K562 (cell line): ENCODE measurements at regions not wholly inside any gene's neighbourhood (a gene's known extent, or its start where the extent isn't known, plus 50 kb on each side); places are given as distances from the start of the nearest gene placed in this dataset.
A peak's percentile ranks its signal among the peaks of the same experiment; 100 is the strongest.

Experiments used
- DPF2 ChIP-seq: fragments of 450-650 bp; IDR thresholded peaks from 2 replicates; pipeline ENCODE4 v1.6.1; 2016
- EWSR1 ChIP-seq: fragments of 450-650 bp; IDR thresholded peaks from 2 replicates; pipeline ENCODE4 v1.6.1; 2018; ENCODE audit warnings: borderline replicate concordance, mild to moderate bottlenecking, low read depth, moderate library complexity; ENCODE audit not compliant: partially characterized antibody
- FOXO4 ChIP-seq: fragments of 450-650 bp; formaldehyde crosslinking; IDR thresholded peaks from 2 replicates; pipeline ENCODE4 v1.4.0; 2020; ENCODE audit warnings: mild to moderate bottlenecking, moderate library complexity
- MEIS2 ChIP-seq: fragments of 450-650 bp; IDR thresholded peaks from 2 replicates; pipeline ENCODE4 v1.6.1; 2014; ENCODE audit warnings: mild to moderate bottlenecking; ENCODE audit not compliant: partially characterized antibody
- NR2F6 ChIP-seq: fragments of 450-650 bp; formaldehyde crosslinking; IDR thresholded peaks from 2 replicates; pipeline ENCODE4 v1.4.0; 2020; ENCODE audit warnings: mild to moderate bottlenecking
- PPARD ChIP-seq: fragments of 250-450 bp; sonication (Bioruptor Pico); IDR thresholded peaks from 2 replicates; pipeline ENCODE4 v1.8.0; 2022; ENCODE audit warnings: inconsistent platforms, mild to moderate bottlenecking, moderate library complexity
- PTBP1 ChIP-seq: fragments of 200-400 bp; formaldehyde crosslinking; IDR thresholded peaks from 2 replicates; pipeline ENCODE4 v1.6.1; 2017; ENCODE audit warnings: low read depth, low read length
- RAD51 ChIP-seq: fragments of 450-650 bp; IDR thresholded peaks from 2 replicates; pipeline ENCODE4 v1.7.1; 2016; ENCODE audit warnings: low read depth, mild to moderate bottlenecking, borderline replicate concordance
- SAP30 ChIP-seq: fragments of 200-600 bp; sonication (generic); IDR thresholded peaks from 2 replicates; pipeline ENCODE4 v1.6.1; 2012; ENCODE audit warnings: borderline replicate concordance, low read depth, mild to moderate bottlenecking, moderate library complexity, low read length, control low read depth, inconsistent platforms; ENCODE audit not compliant: insufficient read depth, poor library complexity, severe bottlenecking
- TARDBP ChIP-seq: fragments of 450-650 bp; IDR thresholded peaks from 2 replicates; pipeline ENCODE4 v1.6.1; 2016
- TEAD4 ChIP-seq, 2 experiments: sonication (generic) in 1 of 2; formaldehyde crosslinking in 1 of 2; IDR thresholded peaks; 2 replicates each; pipeline versions ENCODE4 v1.6.1 to v1.8.0; 2012 to 2022; ENCODE audit warnings: borderline replicate concordance in 1 of 2, inconsistent platforms in 1 of 2, low read length in 1 of 2, mild to moderate bottlenecking in 1 of 2, missing genetic modification reagents in 1 of 2
- ZFP30 ChIP-seq: fragments of 250-450 bp; sonication (Bioruptor Pico); IDR thresholded peaks from 2 replicates; pipeline ENCODE4 v1.8.0; 2022; ENCODE audit warnings: moderate library complexity, mild to moderate bottlenecking, inconsistent platforms, borderline replicate concordance
- ZNF431 ChIP-seq: sonication (generic); formaldehyde crosslinking; IDR thresholded peaks from 2 replicates; pipeline ENCODE4 v1.8.0; 2022; ENCODE audit warnings: mild to moderate bottlenecking, missing genetic modification reagents
- ZNF76 ChIP-seq: fragments of 250-450 bp; sonication (Bioruptor Pico); IDR thresholded peaks from 2 replicates; pipeline ENCODE4 v1.4.0; 2020; ENCODE audit warnings: mild to moderate bottlenecking, moderate library complexity, borderline replicate concordance
- TF ChIP-seq, protein P1 (sequence below): fragments of 450-650 bp; IDR thresholded peaks from 2 replicates; pipeline ENCODE4 v1.6.1; 2016; ENCODE audit warnings: mild to moderate bottlenecking, moderate library complexity

- TF ChIP-seq NR2F6 (CRISPR knock-in tag) (no peak), TEAD4 (IDR thresholded peaks at IDR 0.05; ENCODE audit: low read length) (peak; percentile 47), TEAD4 (CRISPR knock-in tag; IDR thresholded peaks at IDR 0.05; ENCODE audit: borderline replicate concordance) (no peak), ZNF431 (CRISPR knock-in tag) (no peak), PPARD (CRISPR knock-in tag) (no peak), MEIS2 (peak; percentile 95), ZFP30 (no peak), PTBP1 (no peak), RAD51 (no peak), TARDBP (no peak), SAP30 (no peak), ZNF76 (CRISPR knock-in tag) (no peak), DPF2 (peak; percentile 91), EWSR1 (no peak), FOXO4 (CRISPR knock-in tag) (no peak)
- TF ChIP-seq, protein P1, sequence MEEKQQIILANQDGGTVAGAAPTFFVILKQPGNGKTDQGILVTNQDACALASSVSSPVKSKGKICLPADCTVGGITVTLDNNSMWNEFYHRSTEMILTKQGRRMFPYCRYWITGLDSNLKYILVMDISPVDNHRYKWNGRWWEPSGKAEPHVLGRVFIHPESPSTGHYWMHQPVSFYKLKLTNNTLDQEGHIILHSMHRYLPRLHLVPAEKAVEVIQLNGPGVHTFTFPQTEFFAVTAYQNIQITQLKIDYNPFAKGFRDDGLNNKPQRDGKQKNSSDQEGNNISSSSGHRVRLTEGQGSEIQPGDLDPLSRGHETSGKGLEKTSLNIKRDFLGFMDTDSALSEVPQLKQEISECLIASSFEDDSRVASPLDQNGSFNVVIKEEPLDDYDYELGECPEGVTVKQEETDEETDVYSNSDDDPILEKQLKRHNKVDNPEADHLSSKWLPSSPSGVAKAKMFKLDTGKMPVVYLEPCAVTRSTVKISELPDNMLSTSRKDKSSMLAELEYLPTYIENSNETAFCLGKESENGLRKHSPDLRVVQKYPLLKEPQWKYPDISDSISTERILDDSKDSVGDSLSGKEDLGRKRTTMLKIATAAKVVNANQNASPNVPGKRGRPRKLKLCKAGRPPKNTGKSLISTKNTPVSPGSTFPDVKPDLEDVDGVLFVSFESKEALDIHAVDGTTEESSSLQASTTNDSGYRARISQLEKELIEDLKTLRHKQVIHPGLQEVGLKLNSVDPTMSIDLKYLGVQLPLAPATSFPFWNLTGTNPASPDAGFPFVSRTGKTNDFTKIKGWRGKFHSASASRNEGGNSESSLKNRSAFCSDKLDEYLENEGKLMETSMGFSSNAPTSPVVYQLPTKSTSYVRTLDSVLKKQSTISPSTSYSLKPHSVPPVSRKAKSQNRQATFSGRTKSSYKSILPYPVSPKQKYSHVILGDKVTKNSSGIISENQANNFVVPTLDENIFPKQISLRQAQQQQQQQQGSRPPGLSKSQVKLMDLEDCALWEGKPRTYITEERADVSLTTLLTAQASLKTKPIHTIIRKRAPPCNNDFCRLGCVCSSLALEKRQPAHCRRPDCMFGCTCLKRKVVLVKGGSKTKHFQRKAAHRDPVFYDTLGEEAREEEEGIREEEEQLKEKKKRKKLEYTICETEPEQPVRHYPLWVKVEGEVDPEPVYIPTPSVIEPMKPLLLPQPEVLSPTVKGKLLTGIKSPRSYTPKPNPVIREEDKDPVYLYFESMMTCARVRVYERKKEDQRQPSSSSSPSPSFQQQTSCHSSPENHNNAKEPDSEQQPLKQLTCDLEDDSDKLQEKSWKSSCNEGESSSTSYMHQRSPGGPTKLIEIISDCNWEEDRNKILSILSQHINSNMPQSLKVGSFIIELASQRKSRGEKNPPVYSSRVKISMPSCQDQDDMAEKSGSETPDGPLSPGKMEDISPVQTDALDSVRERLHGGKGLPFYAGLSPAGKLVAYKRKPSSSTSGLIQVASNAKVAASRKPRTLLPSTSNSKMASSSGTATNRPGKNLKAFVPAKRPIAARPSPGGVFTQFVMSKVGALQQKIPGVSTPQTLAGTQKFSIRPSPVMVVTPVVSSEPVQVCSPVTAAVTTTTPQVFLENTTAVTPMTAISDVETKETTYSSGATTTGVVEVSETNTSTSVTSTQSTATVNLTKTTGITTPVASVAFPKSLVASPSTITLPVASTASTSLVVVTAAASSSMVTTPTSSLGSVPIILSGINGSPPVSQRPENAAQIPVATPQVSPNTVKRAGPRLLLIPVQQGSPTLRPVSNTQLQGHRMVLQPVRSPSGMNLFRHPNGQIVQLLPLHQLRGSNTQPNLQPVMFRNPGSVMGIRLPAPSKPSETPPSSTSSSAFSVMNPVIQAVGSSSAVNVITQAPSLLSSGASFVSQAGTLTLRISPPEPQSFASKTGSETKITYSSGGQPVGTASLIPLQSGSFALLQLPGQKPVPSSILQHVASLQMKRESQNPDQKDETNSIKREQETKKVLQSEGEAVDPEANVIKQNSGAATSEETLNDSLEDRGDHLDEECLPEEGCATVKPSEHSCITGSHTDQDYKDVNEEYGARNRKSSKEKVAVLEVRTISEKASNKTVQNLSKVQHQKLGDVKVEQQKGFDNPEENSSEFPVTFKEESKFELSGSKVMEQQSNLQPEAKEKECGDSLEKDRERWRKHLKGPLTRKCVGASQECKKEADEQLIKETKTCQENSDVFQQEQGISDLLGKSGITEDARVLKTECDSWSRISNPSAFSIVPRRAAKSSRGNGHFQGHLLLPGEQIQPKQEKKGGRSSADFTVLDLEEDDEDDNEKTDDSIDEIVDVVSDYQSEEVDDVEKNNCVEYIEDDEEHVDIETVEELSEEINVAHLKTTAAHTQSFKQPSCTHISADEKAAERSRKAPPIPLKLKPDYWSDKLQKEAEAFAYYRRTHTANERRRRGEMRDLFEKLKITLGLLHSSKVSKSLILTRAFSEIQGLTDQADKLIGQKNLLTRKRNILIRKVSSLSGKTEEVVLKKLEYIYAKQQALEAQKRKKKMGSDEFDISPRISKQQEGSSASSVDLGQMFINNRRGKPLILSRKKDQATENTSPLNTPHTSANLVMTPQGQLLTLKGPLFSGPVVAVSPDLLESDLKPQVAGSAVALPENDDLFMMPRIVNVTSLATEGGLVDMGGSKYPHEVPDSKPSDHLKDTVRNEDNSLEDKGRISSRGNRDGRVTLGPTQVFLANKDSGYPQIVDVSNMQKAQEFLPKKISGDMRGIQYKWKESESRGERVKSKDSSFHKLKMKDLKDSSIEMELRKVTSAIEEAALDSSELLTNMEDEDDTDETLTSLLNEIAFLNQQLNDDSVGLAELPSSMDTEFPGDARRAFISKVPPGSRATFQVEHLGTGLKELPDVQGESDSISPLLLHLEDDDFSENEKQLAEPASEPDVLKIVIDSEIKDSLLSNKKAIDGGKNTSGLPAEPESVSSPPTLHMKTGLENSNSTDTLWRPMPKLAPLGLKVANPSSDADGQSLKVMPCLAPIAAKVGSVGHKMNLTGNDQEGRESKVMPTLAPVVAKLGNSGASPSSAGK: no peak
These were observed 334.4 kb downstream of the TFAP2B start (continued) for GRCh38 chr6:51153109-51153508.
